ENCODE measurements at regions not wholly inside any gene's neighbourhood (a gene's known extent, or its start where the extent isn't known, plus 50 kb on each side); places are given as distances from the start of the nearest gene placed in this dataset.

DNA sequence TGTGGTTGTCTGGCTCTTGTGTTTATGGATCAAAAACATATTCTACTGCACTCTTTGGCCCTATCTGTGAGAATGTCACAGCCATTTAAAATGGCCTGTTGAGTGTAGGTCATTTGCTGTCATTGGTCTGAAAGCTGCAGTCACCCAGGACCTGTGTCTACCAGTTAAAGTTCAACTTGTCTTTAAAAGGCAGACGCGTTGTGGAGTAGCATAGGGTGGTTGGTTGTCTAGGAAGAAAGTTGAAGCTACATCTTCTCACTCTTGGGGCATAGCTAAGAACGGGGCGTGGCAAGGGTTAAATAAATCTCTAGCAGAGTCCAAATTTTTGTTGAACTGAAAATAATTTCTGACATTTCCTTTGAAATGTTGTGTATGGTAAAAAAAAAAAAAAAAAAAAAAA lies 110.7 kb upstream of the E2F8 start:
- TF ChIP-seq TAF1 (IDR thresholded peaks at IDR 0.05; ENCODE audit: borderline replicate concordance, insufficient read depth, low read length): no peak
- TF ChIP-seq POLR2AphosphoS5 (IDR thresholded peaks at IDR 0.05; ENCODE audit: low read depth, low read length): no peak
- TF ChIP-seq SIN3A (IDR thresholded peaks at IDR 0.05; ENCODE audit: borderline replicate concordance, insufficient read depth, low read length): no peak

Measured in PFSK-1 (cell line).